DLD1 (cell line): ENCODE measurements at regions not wholly inside any gene's neighbourhood (a gene's known extent, or its start where the extent isn't known, plus 50 kb on each side); places are given as distances from the start of the nearest gene placed in this dataset.

Experiments used
- in situ Hi-C: cut with HindIII; loops from 2 replicates; pipeline ENCODE4 v1.10.0; 2017; ENCODE audit warnings: low sequenced_read_pairs

DNA sequence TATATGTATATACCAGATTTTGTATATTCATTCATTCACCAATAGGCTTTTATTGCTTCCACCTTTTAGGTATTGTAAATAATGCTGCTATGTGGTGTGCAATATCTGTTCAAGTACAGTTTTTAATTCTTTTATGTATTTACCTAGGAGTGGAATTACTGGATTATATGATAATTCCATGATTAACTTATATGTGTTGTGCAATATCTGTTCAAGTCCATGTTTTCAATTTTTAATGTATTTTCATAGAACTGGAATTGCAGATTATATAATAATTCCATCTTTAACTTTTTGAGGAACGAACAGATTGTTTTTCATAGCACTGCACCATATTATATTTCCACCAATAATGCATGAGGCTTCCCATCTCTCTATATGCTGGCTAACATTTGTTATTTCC is 50.6 kb upstream of the L3MBTL4 start:
- in situ Hi-C loops = no loop called here

DNA sequence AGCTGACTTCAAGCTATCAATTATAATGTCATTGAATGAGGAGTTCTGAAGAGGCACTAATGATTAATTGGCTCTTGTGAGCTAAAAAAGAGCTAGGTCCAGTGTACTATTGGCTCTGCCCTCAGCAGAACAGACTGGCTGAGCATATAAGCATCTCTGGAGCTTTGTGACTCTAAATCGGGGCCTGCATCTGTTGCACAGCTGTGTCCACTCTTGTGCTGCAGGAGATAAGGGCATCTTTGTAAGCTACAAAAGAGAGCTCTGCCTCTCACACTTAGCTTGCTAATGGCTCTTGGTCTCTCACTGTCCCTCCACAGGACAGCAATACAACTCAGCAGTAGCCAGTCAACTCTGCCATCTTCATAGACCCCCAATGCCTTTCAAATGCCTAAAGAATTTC is 61.5 kb upstream of the L3MBTL4 start:
- in situ Hi-C loops = no loop called here

DNA sequence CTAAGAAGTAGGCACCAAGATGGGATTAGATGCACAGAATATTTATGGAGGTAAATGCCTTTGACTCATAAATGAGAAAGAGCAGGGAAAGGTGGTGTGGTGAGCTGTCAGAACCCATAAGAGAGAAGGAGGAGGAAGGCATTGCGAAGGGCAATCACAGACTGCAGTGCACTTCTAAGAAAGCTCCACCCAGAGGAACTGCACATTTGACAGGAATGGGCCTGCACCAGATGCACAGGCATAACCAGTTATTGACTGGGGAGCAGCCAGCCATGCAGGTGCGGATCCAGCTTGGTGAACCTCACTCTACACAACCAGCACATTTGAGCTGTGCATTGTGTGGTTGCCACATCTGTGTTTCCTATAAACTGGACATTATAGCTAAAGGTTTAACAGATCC is 62.2 kb upstream of the L3MBTL4 start:
- in situ Hi-C loops = no loop called here

DNA sequence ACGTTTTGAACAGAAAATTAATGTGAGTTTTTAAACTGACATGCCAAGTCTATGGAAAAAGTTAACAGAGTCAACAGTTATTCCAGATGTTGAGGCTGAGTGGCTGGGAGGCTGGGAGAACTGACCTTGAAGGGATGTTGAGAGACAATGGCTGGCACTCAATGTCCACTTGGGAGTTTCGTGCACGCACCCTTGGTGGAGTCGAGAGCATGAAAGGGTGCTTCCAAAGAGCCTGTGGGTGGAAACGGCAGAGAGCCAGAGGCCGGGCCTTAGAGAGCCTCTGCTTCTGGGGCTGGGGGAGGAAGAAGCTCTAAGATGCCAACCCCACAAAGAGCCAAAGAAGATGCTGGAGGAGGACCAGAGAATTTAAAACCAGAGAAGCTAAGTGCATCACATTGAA is 63.4 kb upstream of the L3MBTL4 start:
- in situ Hi-C loops = no loop called here

DNA sequence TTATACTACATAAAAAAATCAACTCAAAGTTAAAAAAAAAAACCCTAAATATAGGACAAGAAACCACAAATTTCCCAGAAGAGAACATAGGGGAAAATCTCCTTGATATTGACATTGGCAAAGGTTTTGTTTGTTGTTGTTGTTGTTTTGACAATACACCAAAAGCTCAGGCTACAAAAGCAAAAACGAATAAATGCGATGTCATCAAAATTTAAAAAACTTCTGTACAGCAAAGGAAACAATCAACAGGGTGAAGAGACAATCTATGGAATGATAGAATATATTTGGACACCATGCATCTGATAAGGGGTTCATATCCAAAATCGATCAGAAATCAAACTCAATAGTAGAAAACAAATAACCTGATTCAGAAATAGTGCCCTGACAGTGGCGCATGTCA is 65.0 kb upstream of the L3MBTL4 start:
- in situ Hi-C loops = no loop called here

DNA sequence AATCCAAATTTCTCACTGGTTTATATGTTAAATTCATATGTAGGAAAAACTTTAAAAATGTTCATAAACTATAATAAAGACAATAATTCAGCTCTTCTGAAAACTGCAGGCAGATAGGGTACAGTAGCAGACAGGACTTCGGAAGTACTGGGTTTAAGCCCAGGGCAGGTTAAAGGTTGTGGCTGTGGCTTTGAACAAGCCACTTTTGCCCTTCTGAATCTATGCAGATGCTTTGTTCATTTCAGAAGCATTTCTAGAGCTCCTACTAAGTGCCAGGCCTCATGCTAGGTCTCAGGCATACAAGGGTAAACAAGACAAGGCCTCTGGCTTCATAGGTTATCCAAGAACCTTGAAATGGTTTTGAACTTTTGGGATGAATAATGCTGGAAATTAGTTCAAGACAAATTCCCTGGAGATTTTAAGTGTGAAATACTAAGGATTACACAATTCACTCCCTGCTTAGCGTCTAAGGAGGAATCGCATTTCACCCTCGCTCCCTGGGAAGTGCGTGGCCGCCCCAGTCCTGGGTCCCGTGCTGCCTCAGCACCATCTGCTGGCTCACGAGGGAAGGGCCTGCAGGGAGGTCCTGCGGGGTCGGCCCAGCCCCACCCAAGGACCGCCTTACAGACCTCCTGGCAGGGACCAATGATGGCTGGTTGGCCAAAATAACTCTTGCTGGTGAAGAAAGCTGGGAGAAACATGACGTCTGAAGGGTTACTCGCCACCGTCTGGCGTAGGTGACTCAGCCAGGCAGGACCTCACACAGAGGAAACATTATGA is 67.7 kb upstream of the L3MBTL4 start:
- in situ Hi-C loops = no loop called here

DNA sequence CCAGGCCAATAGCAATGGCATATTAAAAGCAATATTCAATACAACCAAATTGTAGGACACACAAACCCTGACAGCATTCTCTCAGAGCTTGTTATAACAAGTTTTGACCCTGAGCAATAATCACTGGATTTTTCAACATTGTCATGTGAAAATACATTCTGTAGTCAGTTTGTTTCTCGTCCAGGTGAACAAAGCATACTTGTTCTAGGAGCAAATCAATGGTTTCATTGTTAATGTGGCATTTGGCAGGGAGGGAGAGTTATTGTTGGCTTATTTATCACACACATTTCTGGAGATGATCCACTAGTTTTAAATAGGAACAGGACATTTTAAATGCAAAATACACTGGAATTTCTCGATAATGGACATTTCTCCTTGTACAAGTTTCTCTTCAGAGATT is 69.9 kb upstream of the L3MBTL4 start:
- in situ Hi-C loops = no loop called here

DNA sequence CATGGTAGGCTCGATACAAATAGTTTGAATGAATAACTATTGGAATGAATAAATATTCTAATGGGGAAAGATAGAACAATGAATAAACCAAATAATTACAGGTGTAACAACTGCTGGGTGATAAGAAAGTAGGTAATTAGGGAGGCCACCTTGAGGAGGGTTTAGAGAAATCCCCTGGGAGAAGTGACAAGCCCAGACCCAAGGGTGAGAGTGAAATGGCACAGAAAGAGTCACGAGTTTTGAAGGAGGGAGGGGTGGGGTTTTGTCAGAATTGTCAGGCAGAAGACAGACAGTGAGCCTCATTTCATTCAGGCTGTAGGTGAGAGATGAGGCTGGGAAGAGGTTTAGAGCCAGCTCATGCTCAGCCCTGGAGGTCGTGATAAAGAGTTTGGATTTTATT is 71.6 kb upstream of the L3MBTL4 start:
- in situ Hi-C loops = no loop called here

DNA sequence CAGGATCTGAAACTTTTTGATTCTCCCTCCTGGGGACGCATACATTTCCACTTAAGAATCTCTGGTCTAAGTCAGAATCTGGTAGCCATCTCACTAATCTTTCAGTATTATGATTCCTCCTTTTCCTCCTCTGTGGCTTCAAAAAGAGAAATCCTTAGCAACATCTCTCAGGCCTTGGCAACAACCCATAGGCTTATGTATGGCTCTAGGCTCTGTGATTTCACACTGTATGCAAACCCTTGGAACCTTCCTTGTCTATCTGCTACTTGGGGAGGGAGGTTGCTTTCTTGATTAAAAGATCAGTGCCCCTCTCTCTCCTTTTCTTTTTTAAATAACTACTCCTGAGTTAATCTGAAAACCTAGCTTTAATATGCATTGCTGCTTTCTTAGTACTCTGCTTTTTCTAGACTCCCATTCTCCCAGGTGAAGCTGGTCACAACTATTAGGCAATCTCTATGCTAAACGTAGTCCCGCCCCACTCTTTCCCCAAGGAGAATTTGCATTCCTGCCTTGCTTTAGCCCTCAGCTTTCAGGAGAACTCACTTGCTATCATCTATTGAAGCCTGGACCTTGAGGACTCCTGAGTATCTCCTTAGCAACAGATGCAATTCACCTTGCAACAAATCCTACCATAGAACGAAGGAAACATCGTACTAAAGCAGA is 72.2 kb upstream of the L3MBTL4 start:
- in situ Hi-C loops = no loop called here

DNA sequence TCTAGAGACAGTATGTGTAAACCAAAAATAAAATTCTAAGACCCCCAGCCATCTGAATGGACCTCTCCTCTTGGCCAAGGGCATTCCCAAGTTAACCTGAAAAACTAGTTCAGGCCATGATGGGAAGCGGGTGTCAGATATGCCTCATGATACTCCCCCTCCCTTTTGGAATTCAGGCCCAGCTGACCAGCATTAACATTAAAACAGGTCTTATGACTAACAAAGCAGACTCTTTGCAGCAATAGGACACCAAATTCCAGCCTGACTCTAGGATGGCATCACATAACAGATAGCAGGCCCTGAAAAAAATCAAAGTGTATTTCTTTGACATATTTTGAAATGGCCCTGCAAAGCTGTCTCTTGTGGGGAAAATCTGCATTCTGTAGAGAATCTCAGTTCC is 73.3 kb upstream of the L3MBTL4 start:
- in situ Hi-C loops = no loop called here

DNA sequence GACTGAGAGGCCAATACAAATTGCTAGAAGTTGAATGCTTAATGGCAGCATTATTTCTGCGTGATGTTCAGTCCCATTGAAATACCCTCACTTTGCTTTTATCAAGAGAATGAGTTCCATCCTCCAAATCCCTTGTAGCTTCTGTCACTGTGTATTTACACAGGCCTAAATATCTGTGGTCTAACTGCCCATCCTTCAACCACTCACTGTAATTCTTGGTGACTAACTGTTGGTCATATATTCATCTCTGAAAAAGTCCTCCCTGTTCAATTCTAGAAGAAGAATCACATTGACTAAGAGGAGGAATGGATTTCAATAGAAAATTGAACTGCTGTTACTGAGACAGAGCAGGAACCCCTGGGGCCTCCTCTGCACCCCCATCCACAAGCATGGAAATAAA is 74.2 kb upstream of the L3MBTL4 start:
- in situ Hi-C loops = no loop called here

DNA sequence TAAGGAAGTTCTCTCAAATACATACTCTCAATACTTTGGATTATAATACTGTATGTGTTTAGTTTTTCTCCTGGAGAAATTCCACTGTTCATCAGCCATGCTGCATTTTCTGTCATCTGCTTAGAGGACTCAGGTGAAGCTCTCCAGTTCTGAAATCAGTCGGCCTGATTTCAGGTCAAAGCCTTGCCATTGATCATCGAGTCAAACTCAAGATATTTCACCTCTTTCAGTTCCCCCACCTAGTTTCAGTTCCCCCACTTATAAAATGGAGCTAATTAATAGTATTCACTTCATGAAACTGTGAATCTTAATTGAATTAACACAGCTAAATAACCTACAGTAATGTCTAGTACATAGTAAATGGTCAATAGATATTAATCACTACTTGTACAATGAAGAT is 75.3 kb upstream of the L3MBTL4 start:
- in situ Hi-C loops = no loop called here

DNA sequence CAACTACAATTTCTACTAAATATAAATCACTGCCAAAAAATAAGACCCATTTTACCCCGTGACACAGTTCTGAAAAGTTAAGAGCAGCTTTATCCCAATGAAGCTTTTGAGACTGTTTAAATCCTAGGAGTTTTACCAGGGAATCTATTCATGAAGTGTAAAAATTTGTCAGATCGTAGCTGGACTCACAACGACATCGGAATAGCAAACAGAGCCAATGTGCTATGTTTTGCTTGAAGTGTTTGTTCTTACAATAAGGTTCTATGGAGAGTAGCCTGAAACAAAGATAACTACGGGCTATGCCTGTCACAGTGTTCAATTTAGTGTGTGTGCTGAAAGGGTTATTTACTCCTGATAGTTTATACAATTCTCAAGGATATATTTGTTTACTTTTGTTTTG is 78.5 kb upstream of the L3MBTL4 start:
- in situ Hi-C loops = no loop called here

DNA sequence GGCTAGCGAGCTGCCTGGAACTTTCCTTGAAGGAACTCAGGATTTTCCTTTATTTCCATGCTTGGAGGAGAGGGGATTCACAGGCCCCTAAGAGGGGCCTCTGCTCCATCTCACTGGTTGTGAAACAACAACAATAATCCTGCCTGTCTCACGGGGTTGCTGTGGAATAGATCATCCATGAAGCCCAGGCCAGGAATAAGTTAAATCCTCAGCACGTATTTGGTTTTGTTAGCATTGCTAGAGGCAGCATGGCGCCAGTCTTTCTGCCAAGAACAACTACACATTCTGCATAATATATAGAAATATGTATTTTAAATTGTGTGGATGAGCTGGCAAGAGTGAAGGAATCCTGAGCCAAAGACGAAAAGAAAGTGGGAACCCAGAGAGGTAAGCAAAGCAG is 80.8 kb upstream of the L3MBTL4 start:
- in situ Hi-C loops = no loop called here

DNA sequence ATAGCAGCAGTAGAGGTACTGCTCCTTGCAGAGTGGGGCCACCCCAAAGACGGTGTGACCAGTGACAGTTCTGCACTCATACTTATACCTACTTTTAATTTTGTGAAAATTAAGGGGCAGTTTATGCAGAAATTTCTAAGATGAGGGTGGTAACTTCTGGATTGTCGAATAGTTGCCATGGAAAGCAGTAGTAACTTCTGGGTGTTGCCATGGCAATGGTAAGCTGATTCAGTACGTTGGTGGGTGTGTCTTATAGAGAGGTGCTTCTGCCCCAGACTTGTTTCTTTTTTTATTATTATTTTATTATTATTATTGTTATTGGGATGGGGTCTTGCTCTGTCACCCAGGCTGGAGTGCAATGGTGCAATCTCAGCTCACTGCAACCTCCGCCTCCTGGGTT is 82.8 kb upstream of the L3MBTL4 start:
- in situ Hi-C loops = no loop called here

DNA sequence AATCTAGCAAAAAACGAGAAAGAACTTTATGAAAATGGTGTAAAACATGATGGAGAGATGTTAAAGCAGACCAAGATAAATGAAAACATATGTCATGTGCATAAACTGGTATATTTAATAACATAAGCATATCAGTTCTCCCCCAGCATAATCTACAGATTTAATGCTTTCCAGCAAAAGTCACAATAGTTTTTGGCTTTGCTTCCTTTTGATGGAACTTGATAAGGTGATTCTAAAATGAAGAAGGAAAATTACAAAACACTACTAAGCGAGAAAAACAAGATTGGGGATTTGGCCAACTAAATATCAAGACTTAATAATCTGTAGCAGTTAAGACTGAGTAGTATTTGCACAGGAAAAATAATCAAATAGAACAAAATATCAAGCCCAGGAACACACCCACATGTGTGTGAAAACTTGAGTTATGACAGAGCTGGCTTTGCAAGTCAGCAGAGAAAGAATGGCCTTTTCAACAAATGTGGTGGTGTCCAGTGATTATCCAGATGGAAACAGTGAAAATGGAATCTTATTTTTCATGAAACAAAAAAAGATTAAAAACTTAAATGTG is 83.7 kb upstream of the L3MBTL4 start:
- in situ Hi-C loops = no loop called here

DNA sequence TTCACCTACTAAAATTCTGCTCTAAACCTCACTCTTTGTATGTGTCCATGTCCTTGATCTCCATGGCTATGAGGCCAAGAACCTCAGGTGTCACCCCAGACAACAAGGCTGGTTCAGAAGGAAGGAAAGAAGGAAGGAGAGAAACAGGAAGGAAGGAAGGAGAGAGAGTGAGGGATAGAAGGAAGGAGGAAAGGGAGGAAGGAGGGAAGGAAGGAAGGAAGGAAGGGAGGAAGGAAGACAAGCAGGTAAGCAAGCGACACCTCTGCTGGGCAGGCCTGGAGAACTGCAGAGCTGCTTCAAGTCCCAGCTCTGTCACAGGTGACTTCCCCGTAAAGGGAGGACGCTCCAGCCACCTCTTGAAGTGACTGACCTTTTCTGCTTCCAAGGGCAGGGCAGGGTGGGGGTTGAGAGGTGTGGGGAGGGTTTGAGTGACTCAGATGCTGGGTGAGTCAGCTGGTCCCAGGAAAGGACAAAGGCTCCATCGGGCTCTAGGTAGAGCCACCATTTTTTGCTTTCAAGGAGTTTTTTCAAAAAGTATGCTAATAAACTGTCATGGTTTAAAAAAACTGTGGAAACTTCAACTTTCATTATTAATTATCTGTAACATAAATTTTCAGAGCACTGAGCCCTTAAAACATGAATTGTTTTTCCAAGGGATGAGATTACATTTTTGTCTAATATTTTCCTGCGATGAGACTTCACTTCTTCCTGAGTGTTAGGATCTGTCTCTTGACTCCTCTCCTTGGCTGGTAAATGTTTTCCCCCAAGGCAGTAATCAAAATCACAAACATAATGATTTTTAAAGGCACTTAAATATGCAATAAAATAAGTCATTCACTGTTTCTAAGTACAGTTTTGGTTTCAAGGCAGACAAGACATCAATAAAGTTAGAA is 90.1 kb upstream of the L3MBTL4 start:
- in situ Hi-C loops = no loop called here

DNA sequence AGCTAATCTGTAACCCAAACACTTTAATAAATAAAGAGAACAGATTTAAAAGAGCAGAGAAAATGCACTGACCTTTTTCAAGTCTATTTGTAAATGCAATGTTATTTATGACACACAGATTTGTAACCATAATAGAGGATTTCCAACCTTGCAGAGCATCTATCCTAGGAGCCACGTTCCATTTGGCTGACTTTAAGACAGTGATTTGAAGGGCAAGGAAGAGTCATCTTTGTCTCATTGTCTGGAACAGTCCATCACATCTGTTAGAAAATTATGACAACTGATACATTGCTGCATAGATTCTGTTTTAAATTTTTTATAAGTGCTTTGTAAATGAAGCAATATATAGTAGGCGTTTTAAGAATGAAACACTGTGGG is 90.8 kb upstream of the L3MBTL4 start:
- in situ Hi-C loops = no loop called here

DNA sequence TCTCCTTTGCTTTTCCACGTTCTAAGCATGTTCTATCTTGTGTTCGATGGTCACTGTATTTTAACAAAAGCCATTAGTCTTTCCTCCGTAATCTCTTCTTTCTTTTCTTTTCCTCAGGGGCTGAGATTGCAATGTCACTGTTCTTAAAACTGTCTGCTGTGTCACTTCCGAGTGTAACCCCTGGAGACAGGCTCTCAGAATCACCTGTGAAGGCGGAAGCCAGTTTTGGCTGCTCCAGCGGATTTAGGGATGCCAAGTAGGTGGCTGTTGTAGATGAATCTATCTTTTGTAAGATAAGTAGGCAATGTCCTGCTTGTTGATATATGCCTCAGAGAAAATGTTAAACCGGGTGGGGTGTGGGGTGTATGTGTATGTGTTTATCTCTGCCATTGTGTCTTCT is 94.7 kb upstream of the L3MBTL4 start:
- in situ Hi-C loops = no loop called here

DNA sequence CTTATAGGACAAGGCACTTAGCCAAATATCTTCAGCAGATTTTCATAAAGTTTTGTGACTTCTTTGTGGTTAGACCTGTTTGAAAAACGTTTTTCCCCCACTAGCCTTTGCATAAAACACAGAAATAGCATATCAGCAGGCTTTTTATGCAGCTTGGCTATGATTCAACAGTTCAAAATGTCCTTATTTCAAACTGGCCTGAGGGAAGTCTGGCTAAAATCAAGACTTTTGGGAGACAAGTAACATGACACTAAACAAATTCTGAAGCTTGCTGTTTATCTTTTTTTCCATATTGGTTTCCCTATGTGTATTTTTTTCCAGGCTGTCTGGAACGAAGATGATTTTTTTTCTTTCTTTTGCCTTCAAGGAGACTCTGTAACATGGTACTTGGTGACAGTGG is 95.1 kb upstream of the L3MBTL4 start:
- in situ Hi-C loops = no loop called here

DNA sequence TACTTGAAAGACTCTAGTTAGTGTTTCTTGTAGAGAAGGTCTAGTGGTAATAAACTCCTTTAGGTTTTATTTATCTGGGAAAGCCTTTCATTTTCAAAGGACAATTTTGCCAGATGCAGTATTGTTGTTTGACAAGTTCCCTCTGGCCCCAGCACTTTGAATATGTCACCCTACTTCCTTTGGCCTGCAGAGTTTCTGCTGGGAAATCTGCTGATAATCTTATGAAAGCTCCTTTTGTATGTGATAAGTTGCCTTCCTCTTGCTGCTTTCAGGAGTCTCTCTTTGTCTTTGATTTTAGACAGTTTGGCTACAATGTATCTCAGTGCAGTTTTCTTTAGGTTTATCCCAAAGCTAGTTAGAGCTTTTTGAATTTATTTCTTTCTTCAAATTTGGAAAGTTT is 106.2 kb upstream of the L3MBTL4 start:
- in situ Hi-C loops = no loop called here
